Loucy (cell line): ENCODE measurements at regions not wholly inside any gene's neighbourhood (a gene's known extent, or its start where the extent isn't known, plus 50 kb on each side); places are given as distances from the start of the nearest gene placed in this dataset.

ENCODE experiments used
- CTCF ChIP-seq: fragments of 200-600 bp; sonication (generic); conservative IDR thresholded peaks from 2 replicates; pipeline ENCODE4 v1.5.1; 2014; ENCODE audit warnings: mild to moderate bottlenecking, antibody characterized with exemption, low read length
- EZH2phosphoT487 ChIP-seq: fragments of 200-600 bp; IDR thresholded peaks from 2 replicates; pipeline ENCODE4 v1.6.1; 2018; ENCODE audit warnings: antibody characterized with exemption, mild to moderate bottlenecking, moderate library complexity, borderline replicate concordance

GRCh38 chr13:30061217-30061616 is 210.8 kb upstream of the UBL3 start:
- TF ChIP-seq CTCF (no peak), EZH2phosphoT487 (no peak)
